Upper lobe of left lung (tissue), 6 donors: ENCODE measurements at regions not wholly inside any gene's neighbourhood (a gene's known extent, or its start where the extent isn't known, plus 50 kb on each side); places are given as distances from the start of the nearest gene placed in this dataset.

ENCODE experiments used
- ATAC-seq, 2 donors: fragments of 200-7000 bp; cut with Tn5 transposase; one replicate each; pipeline ENCODE4 v1.9.1; 2022; ENCODE audit warnings: mild to moderate bottlenecking in 2 of 2, moderate library complexity in 2 of 2; ENCODE audit not compliant: low FRiP score in 2 of 2
- DNase-seq, 2 donors: peaks; one replicate each; pipeline ENCODE4 v3.0.0-alpha.2; 2019 to 2020
- H3K27ac ChIP-seq, 4 donors: fragments of 200-600 bp; sonication (generic); one replicate each; pipeline ENCODE4 v1.5.1; 2016 to 2019
- H3K27me3 ChIP-seq, 4 donors: fragments of 200-600 bp; sonication (generic); one replicate each; pipeline ENCODE4 v1.5.1; 2017 to 2019
- H3K36me3 ChIP-seq, 4 donors: fragments of 200-600 bp; sonication (generic); one replicate each; pipeline ENCODE4 v1.5.1; 2016 to 2019
- H3K4me1 ChIP-seq, 4 donors: fragments of 200-600 bp; sonication (generic); one replicate each; pipeline ENCODE4 v1.5.1; 2018 to 2019
- H3K4me3 ChIP-seq, 4 donors: fragments of 200-600 bp; sonication (generic); one replicate each; pipeline ENCODE4 v1.5.1; 2017 to 2019; ENCODE audit warnings: mild to moderate bottlenecking in 2 of 4, moderate library complexity in 1 of 4
- H3K9me3 ChIP-seq, 4 donors: fragments of 200-600 bp; sonication (generic); one replicate each; pipeline ENCODE4 v1.5.1; 2018 to 2019
- EP300 ChIP-seq, 4 donors: sonication (generic); formaldehyde crosslinking; IDR thresholded peaks; one replicate each; pipeline ENCODE4 v1.5.1; 2017; ENCODE audit warnings: antibody characterized with exemption in 4 of 4, control low read depth in 2 of 4
- POLR2A ChIP-seq, 4 donors: fragments of 450-650 bp; IDR thresholded peaks; one replicate each; pipeline ENCODE4 v1.5.1; 2016 to 2017; ENCODE audit warnings: antibody characterized with exemption in 4 of 4, mild to moderate bottlenecking in 2 of 4
- POLR2AphosphoS5 ChIP-seq, 2 donors: sonication (generic); formaldehyde crosslinking; IDR thresholded peaks; one replicate each; pipeline ENCODE4 v1.5.1; 2017; ENCODE audit warnings: antibody characterized with exemption in 2 of 2
- WGBS, 2 donors: methylation state at CpG; one replicate each; pipeline ENCODE4 v1.1.5; 2017 to 2018; 5-methylcytosine and 5-hydroxymethylcytosine counted together
- TF ChIP-seq, protein P1 (sequence below), 6 experiments: fragments of 450-650 bp in 4 of 6; fragments of 200-600 bp in 2 of 6; sonication (generic) in 2 of 6; IDR thresholded peaks; one replicate each; pipeline ENCODE4 v1.5.1; 2016 to 2019; ENCODE audit warnings: antibody characterized with exemption in 6 of 6
- donor health status: DM: no; HTN: no; CAD: no; lungs with moderate emphysema.
- donor health status: DM: no; HTN: yes; CAD: no; lungs with severe emphysema.

DNA sequence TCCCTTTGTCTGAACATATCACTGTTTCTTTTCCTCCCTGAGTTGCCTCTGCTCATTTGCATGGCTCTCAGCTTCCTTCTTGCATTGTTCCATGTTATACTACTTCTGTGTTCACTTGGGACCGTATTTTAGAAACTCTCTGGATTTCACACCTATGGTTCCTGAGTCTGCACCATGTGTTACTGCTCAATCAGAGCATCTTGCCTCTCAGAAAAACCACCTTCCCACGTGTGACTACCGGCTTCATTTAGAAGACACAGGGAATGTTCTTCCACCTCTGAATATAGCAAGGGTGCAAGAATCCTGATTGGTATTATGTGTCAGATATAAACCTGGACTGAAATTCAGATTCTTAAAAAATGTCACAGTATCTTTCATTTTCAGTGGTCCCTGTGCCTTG lies 731.2 kb downstream of the TDRD15 start:
- WGBS, 2 donors, result 72 to 83% methylated on average over 3 of the region's 3 CpGs
- Histone ChIP-seq H3K27me3 (no peaks in the 10 kb centered on the region), H3K4me3 (no peak overlapping the region), H3K9me3 (no peaks in the 10 kb centered on the region), H3K4me1 (no peaks in the 10 kb centered on the region), H3K36me3 (no peaks in the 10 kb centered on the region), H3K27ac (no peak overlapping the region)
- DNase-seq (no peak), ATAC-seq (no peak)
- TF ChIP-seq, protein P1, sequence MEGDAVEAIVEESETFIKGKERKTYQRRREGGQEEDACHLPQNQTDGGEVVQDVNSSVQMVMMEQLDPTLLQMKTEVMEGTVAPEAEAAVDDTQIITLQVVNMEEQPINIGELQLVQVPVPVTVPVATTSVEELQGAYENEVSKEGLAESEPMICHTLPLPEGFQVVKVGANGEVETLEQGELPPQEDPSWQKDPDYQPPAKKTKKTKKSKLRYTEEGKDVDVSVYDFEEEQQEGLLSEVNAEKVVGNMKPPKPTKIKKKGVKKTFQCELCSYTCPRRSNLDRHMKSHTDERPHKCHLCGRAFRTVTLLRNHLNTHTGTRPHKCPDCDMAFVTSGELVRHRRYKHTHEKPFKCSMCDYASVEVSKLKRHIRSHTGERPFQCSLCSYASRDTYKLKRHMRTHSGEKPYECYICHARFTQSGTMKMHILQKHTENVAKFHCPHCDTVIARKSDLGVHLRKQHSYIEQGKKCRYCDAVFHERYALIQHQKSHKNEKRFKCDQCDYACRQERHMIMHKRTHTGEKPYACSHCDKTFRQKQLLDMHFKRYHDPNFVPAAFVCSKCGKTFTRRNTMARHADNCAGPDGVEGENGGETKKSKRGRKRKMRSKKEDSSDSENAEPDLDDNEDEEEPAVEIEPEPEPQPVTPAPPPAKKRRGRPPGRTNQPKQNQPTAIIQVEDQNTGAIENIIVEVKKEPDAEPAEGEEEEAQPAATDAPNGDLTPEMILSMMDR (IDR thresholded peaks at IDR 0.05), result no peak
- TF ChIP-seq EP300 (IDR thresholded peaks at IDR 0.05) (no peak), POLR2AphosphoS5 (IDR thresholded peaks at IDR 0.05) (no peak), POLR2A (IDR thresholded peaks at IDR 0.05) (no peak)

DNA sequence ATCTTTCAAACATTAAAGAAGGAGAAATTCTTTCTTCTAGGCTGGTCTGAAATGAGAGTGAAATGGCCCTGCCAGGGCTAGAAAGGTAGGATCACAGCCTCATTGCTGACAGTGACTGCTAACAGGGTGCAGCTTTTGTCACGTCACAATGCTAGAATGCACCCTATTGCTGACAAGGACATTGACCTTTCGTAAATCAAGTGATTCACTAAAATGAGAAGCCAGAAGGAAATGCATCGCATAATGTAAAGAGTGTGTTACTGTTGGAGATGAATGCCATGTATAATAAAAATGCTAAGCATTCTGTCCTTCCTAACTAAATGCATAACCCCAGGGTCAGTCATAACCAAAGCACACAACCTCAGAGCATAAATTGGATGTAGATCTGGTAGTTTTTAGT lies 732.9 kb downstream of the TDRD15 start:
- 79 to 83% methylated on average over 3 of the region's 3 CpGs for WGBS, 2 donors
- ATAC-seq, result no peak

DNA sequence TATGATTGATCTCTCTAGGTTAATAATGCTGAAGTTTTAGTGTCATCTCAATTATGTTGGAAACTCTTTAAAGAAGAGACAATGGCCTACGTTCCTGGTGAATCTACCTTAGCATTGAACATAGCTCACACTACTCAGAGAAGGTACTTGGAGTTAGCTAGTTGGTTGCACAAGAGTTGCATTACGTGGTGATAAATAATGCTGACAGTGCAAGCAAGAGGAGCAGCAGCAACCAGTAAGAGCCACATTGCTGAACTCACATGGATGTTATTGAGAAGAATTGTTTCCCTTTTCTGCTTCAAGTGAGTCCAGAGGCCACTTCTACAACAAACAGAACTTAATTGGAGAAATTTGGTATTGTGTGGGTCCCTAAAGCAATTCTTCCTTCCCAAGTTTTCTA lies 737.1 kb downstream of the TDRD15 start:
- 59 to 68% methylated on average over 2 of the region's 2 CpGs for WGBS, 2 donors
- ATAC-seq, result no peak
- no peaks in the 10 kb centered on the region for H3K27me3 ChIP-seq
- H3K27ac ChIP-seq, result no peak overlapping the region
- no peak for TF ChIP-seq POLR2AphosphoS5 (IDR thresholded peaks at IDR 0.05)
- no peak for TF ChIP-seq POLR2A (IDR thresholded peaks at IDR 0.05)
- TF ChIP-seq, protein P1 (IDR thresholded peaks at IDR 0.05), result no peak
- TF ChIP-seq EP300 (IDR thresholded peaks at IDR 0.05), result no peak
- DNase-seq, result no peak
- H3K4me3 ChIP-seq, result no peak overlapping the region
- no peaks in the 10 kb centered on the region for H3K9me3 ChIP-seq
- H3K36me3 ChIP-seq, result no peaks in the 10 kb centered on the region
- no peaks in the 10 kb centered on the region for H3K4me1 ChIP-seq

More for the DNA sequence above, 732.9 kb downstream of the TDRD15 start:
- no peaks in the 10 kb centered on the region for H3K4me1 ChIP-seq
- H3K36me3 ChIP-seq, result no peaks in the 10 kb centered on the region
- no peaks in the 10 kb centered on the region for H3K27me3 ChIP-seq
- TF ChIP-seq EP300 (IDR thresholded peaks at IDR 0.05) (no peak), POLR2AphosphoS5 (IDR thresholded peaks at IDR 0.05) (no peak), POLR2A (IDR thresholded peaks at IDR 0.05) (no peak)
- TF ChIP-seq, protein P1 (IDR thresholded peaks at IDR 0.05), result no peak
- H3K27ac ChIP-seq, result no peak overlapping the region
- no peaks in the 10 kb centered on the region for H3K9me3 ChIP-seq
- no peak overlapping the region for H3K4me3 ChIP-seq
- no peak for DNase-seq

DNA sequence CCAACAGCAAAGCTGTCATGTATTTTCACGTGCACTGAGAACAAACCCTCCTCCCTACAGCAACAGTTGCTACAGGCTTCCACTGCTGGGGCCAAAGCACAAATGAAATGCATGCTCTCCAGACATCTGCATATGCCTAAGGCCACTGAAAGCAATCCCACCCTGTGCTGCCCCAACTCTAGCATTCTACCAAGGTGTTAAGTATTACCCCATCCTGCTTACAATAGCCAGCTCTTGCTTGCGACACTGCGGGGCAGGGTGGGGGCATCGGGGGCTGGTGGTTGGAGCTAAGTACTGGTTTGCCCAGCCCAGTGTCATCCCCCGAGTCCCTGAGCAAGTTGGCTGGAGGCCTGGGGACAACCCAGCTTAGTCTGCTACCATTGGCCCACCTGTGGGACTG lies 742.5 kb downstream of the TDRD15 start:
- no peaks in the 10 kb centered on the region for H3K27me3 ChIP-seq
- ATAC-seq (peak in 1 of 2 donors; percentile 40), DNase-seq (peak in 1 of 2 donors; percentile 43)
- TF ChIP-seq, protein P1 (IDR thresholded peaks at IDR 0.05), result no peak
- TF ChIP-seq POLR2A (IDR thresholded peaks at IDR 0.05) (no peak), POLR2AphosphoS5 (IDR thresholded peaks at IDR 0.05) (no peak), EP300 (IDR thresholded peaks at IDR 0.05) (no peak)
- 25 to 81% methylated on average over 1 to 5 of the region's 5 CpGs for WGBS, 2 donors
- no peak overlapping the region for H3K27ac ChIP-seq
- no peak overlapping the region for H3K4me3 ChIP-seq
- H3K4me1 ChIP-seq, result no peaks in the 10 kb centered on the region
- H3K9me3 ChIP-seq, result no peaks in the 10 kb centered on the region
- H3K36me3 ChIP-seq, result no peaks in the 10 kb centered on the region

DNA sequence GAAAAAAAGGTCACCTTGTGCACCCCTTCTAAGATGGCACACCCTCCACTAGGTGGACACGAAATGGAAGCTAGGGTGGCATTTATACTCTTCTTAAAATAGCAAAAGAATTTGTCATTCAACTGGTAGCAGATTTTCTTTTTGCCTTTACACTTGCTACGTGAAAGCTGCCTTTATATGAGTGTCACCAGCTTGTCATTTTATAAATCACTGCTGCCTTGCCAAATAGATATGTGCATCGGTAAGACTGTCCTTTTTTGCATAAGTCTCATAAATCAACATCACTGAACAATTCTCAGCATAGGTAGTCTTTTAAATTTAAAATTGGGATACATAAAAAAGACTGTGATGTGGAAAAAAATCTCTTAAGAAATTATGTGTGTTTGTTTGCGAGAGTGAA lies 764.1 kb downstream of the TDRD15 start:
- 73 to 74% methylated on average over 4 of the region's 4 CpGs for WGBS, 2 donors

More for the DNA sequence above, 764.1 kb downstream of the TDRD15 start:
- H3K4me3 ChIP-seq, result no peak overlapping the region
- no peaks in the 10 kb centered on the region for H3K4me1 ChIP-seq
- H3K9me3 ChIP-seq, result no peaks in the 10 kb centered on the region
- TF ChIP-seq EP300 (IDR thresholded peaks at IDR 0.05) (no peak), POLR2AphosphoS5 (IDR thresholded peaks at IDR 0.05) (no peak), POLR2A (IDR thresholded peaks at IDR 0.05) (no peak)
- TF ChIP-seq, protein P1 (IDR thresholded peaks at IDR 0.05), result no peak
- no peaks in the 10 kb centered on the region for H3K36me3 ChIP-seq
- H3K27ac ChIP-seq, result no peak overlapping the region
- DNase-seq (no peak), ATAC-seq (no peak)
- H3K27me3 ChIP-seq, result no peaks in the 10 kb centered on the region
